GM20000 (cell line): ENCODE measurements at regions not wholly inside any gene's neighbourhood (a gene's known extent, or its start where the extent isn't known, plus 50 kb on each side); places are given as distances from the start of the nearest gene placed in this dataset.

Experiments
- DNase-seq: peaks from one replicate; pipeline ENCODE4 v3.0.0; 2012; ENCODE audit warnings: low spot score
- CTCF ChIP-seq: IDR thresholded peaks from 2 replicates; pipeline ENCODE4 v1.5.1; 2012; ENCODE audit warnings: mild to moderate bottlenecking, control low read depth; ENCODE audit errors: extremely low read depth, missing control alignments

GRCh38 chr14:97350894-97351731 is 553.9 kb downstream of the VRK1 start:
- DNase-seq = no peak

GRCh38 chr14:97353102-97353501 is 555.9 kb downstream of the VRK1 start:
- no peak for TF ChIP-seq CTCF
- DNase-seq = no peak

More at GRCh38 chr14:97350894-97351731, 553.9 kb downstream of the VRK1 start:
- no peak for TF ChIP-seq CTCF

- TF ChIP-seq CTCF = no peak
- DNase-seq = no peak
These were observed 557.0 kb downstream of the VRK1 start for GRCh38 chr14:97354119-97354722.

GRCh38 chr14:97359341-97359740 is 562.2 kb downstream of the VRK1 start:
- no peak for TF ChIP-seq CTCF
- no peak for DNase-seq

GRCh38 chr14:97361181-97361580 is 564.0 kb downstream of the VRK1 start:
- no peak for TF ChIP-seq CTCF
- DNase-seq = no peak

GRCh38 chr14:97361958-97362357 is 564.8 kb downstream of the VRK1 start:
- no peak for TF ChIP-seq CTCF
- no peak for DNase-seq

- no peak for TF ChIP-seq CTCF
- DNase-seq = no peak
These were observed 569.2 kb downstream of the VRK1 start for GRCh38 chr14:97366400-97366799.
